ENCODE measurements at regions not wholly inside any gene's neighbourhood (a gene's known extent, or its start where the extent isn't known, plus 50 kb on each side); places are given as distances from the start of the nearest gene placed in this dataset.

DNA sequence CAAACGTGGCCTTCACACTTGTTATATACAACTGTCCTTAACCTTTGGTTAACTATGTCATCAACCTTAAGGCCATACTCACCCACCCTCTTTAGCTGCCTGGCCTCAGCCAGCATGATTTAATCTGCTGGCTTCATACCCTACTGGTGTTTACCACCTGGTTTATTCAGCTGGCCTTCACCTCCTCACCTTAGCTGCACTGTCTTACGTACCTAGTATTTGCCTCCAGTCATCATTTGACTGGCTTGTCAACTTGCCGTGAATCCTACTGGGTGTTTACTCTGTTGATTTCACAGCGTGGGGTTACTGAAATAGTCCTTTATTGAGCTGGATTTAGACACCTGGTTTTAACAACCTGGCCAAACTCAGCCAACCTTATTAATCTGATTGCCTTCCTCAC lies 102.8 kb downstream of the IL12A start:
- 76% methylated on average over 4 of the region's 4 CpGs for WGBS
- Histone ChIP-seq H3K27me3 (replicated peaks; ENCODE audit: insufficient read depth) (no peaks in the 10 kb centered on the region), H3K4me3 (no peak overlapping the region), H3K4me1 (replicated peaks) (no peaks in the 10 kb centered on the region), H3K36me3 (no peaks in the 10 kb centered on the region), H3K9me3 (no peaks in the 10 kb centered on the region), H3K27ac (no peak overlapping the region)
- intact Hi-C loops (cut with DNase I): no loop called here
- DNase-seq (ENCODE audit: low spot score): no peak
- no peak for TF ChIP-seq CTCF (IDR thresholded peaks at IDR 0.05)
- TF ChIP-seq POLR2AphosphoS5 (IDR thresholded peaks at IDR 0.05): no peak
- no peak for TF ChIP-seq POLR2A (IDR thresholded peaks at IDR 0.05)

DNA sequence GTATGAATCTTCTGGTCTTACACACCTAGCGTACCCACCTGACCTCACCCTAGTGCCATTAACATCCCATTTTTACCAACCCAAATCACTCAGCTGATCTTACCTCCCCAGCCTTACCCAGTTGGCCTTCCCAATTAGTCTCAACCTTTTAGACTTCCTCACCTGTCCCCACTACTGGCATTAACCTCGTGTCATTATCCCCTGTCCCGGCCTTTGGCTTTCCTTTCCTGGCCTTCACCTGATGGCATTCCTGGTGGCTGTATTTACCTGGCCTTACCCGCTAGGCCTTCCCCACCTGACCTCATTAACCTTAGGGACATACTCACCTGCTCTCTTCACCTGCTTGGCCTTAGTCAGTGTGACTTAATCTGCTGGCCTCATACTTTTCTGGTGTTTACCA lies 104.1 kb downstream of the IL12A start:
- whole genome bisulfite sequencing: 98% methylated on average over 4 of the region's 4 CpGs
- no peaks in the 10 kb centered on the region for H3K36me3 ChIP-seq
- H3K27me3 ChIP-seq (replicated peaks; ENCODE audit: insufficient read depth): no peaks in the 10 kb centered on the region

DNA sequence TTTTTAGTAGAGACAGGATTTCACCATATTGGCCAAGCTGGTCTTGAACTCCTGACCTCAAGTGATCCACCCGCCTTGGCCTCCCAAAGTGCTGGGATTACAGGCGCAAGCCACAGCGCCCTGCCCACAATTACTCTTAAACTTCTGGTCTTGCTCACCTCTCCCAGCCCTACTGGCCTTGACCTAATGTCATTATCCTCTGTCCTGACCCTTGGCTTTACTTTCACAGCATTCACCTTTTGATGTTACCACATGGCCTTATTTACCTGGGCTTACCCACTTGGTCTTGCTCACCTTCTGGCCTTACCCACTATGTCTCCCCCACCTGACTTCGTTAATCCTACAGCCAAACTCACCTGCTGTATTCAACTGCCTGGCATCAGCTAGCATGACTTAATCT lies 105.9 kb downstream of the IL12A start:
- TF ChIP-seq POLR2AphosphoS5 (IDR thresholded peaks at IDR 0.05): no peak
- TF ChIP-seq POLR2A (IDR thresholded peaks at IDR 0.05): no peak
- TF ChIP-seq CTCF (IDR thresholded peaks at IDR 0.05): no peak
- 95% methylated on average over 4 of the region's 4 CpGs for WGBS
- Histone ChIP-seq H3K27ac (no peak overlapping the region), H3K4me3 (no peak overlapping the region), H3K9me3 (no peaks in the 10 kb centered on the region), H3K4me1 (replicated peaks) (no peaks in the 10 kb centered on the region), H3K27me3 (replicated peaks; ENCODE audit: insufficient read depth) (no peaks in the 10 kb centered on the region), H3K36me3 (no peaks in the 10 kb centered on the region)
- intact Hi-C loops (cut with DNase I): no loop called here
- no peak for DNase-seq (ENCODE audit: low spot score)

More for the DNA sequence above, 104.1 kb downstream of the IL12A start:
- H3K27ac ChIP-seq: no peak overlapping the region
- TF ChIP-seq CTCF (IDR thresholded peaks at IDR 0.05) (no peak), POLR2A (IDR thresholded peaks at IDR 0.05) (no peak), POLR2AphosphoS5 (IDR thresholded peaks at IDR 0.05) (no peak)
- H3K4me1 ChIP-seq (replicated peaks): no peaks in the 10 kb centered on the region
- H3K4me3 ChIP-seq: no peak overlapping the region
- no peak for DNase-seq (ENCODE audit: low spot score)
- intact Hi-C loops (cut with DNase I): no loop called here
- H3K9me3 ChIP-seq: no peaks in the 10 kb centered on the region

- Histone ChIP-seq H3K36me3 (no peaks in the 10 kb centered on the region), H3K4me1 (replicated peaks) (no peaks in the 10 kb centered on the region), H3K27me3 (replicated peaks; ENCODE audit: insufficient read depth) (no peaks in the 10 kb centered on the region), H3K27ac (no peak overlapping the region), H3K9me3 (no peaks in the 10 kb centered on the region), H3K4me3 (no peak overlapping the region)
- TF ChIP-seq CTCF (IDR thresholded peaks at IDR 0.05): no peak
- TF ChIP-seq POLR2A (IDR thresholded peaks at IDR 0.05): no peak
- TF ChIP-seq POLR2AphosphoS5 (IDR thresholded peaks at IDR 0.05): no peak
- WGBS: 93% methylated on average over 11 of the region's 11 CpGs
- intact Hi-C loops (cut with DNase I): no loop called here
- DNase-seq (ENCODE audit: low spot score): no peak
Observed at GRCh38 chr3:160097478-160097877, 108.8 kb downstream of the IL12A start.

DNA sequence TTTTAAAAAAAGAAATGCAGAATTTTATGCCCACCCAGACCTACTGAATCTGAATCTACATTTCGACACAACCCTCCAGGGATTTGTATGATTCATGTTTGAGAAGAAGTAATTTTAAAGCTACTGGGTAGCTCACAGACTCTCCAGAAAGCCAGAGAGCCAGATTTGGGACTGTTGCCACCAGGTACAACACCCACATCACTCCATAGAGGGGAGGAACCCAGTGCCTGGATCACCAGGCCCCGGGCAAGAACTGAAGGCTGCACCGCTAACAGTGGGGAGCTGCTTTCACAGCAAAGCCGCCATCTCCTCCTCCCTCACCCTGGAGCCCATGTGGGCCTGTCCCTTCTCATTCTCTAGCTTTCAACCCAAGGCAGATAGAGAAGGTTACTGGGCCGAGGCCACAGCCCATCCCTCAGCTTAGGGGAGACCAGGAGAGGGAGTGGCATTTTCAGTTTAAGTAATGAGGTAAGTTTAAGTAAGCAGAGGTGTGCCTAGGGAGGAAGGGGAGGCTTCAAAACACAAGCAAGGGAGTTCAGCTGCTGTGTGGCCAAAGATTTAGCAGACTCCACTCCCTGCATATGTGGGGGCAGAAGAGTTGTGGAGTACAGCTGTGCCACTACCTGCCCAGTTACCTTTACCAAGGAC lies 109.8 kb downstream of the IL12A start:
- intact Hi-C loops (cut with DNase I): no loop called here
- no peaks in the 10 kb centered on the region for H3K9me3 ChIP-seq
- TF ChIP-seq CTCF (IDR thresholded peaks at IDR 0.05): no peak
- no peak for TF ChIP-seq POLR2A (IDR thresholded peaks at IDR 0.05)
- no peak for TF ChIP-seq POLR2AphosphoS5 (IDR thresholded peaks at IDR 0.05)
- H3K4me3 ChIP-seq: no peak overlapping the region
- H3K36me3 ChIP-seq: no peaks in the 10 kb centered on the region
- no peaks in the 10 kb centered on the region for H3K4me1 ChIP-seq (replicated peaks)
- no peaks in the 10 kb centered on the region for H3K27me3 ChIP-seq (replicated peaks; ENCODE audit: insufficient read depth)
- no peak overlapping the region for H3K27ac ChIP-seq
- no peak for DNase-seq (ENCODE audit: low spot score)
- 86% methylated on average over 5 of the region's 5 CpGs for WGBS

All from prostate gland (tissue), 2 donors.